ENCODE measurements at regions not wholly inside any gene's neighbourhood (a gene's known extent, or its start where the extent isn't known, plus 50 kb on each side); places are given as distances from the start of the nearest gene placed in this dataset.
"Not testable (repeated sequence)": the region's sequence is repeated elsewhere in the genome, so short reads cannot be mapped to it uniquely, and the experiment has no call there.

- Histone ChIP-seq H3K27me3 (no peaks in the 10 kb centered on the region), H3K27ac (no peak overlapping the region), H3K4me3 (no peak overlapping the region), H3K9me3 (no peaks in the 10 kb centered on the region), H3K36me3 (no peaks in the 10 kb centered on the region), H3K4me1 (no peaks in the 10 kb centered on the region)
- TF ChIP-seq, protein P1, sequence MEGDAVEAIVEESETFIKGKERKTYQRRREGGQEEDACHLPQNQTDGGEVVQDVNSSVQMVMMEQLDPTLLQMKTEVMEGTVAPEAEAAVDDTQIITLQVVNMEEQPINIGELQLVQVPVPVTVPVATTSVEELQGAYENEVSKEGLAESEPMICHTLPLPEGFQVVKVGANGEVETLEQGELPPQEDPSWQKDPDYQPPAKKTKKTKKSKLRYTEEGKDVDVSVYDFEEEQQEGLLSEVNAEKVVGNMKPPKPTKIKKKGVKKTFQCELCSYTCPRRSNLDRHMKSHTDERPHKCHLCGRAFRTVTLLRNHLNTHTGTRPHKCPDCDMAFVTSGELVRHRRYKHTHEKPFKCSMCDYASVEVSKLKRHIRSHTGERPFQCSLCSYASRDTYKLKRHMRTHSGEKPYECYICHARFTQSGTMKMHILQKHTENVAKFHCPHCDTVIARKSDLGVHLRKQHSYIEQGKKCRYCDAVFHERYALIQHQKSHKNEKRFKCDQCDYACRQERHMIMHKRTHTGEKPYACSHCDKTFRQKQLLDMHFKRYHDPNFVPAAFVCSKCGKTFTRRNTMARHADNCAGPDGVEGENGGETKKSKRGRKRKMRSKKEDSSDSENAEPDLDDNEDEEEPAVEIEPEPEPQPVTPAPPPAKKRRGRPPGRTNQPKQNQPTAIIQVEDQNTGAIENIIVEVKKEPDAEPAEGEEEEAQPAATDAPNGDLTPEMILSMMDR (IDR thresholded peaks at IDR 0.05) = no peak
- no peak for DNase-seq
- intact Hi-C loops (cut with DNase I) = no loop called here
- ATAC-seq = no peak
Measured at GRCh38 chr15:58362262-58362922, 69.4 kb upstream of the LIPC start.

DNA sequence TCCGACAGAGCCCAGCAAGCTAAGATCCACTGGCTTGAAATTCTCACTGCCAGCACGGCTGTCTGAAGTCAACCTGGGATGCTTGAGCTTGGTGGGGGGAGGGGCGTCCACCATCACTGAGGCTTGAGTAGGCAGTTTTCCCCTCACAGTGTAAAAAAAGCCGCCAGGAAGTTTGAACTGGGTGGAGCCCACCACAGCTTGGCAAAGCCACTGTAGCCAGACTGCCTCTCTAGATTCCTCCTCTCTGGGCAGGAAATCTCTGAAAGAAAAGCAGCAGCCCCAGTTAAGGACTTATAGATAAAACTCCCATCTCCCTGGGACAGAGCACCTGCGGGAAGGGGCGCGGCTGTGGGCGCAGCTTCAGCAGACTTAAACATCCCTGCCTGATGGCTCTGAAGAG is 68.7 kb upstream of the LIPC start:
- H3K27me3 ChIP-seq; H3K9me3 ChIP-seq; H3K27ac ChIP-seq; H3K36me3 ChIP-seq; intact Hi-C loops (cut with DNase I); H3K4me3 ChIP-seq; H3K4me1 ChIP-seq; DNase-seq; ATAC-seq: not testable (repeated sequence)

- H3K36me3 ChIP-seq; H3K27ac ChIP-seq; ATAC-seq; intact Hi-C loops (cut with DNase I); DNase-seq; H3K9me3 ChIP-seq; H3K27me3 ChIP-seq; H3K4me1 ChIP-seq; H3K4me3 ChIP-seq: not testable (repeated sequence)
Measured at GRCh38 chr15:58363673-58364072, 68.1 kb upstream of the LIPC start.

- DNase-seq, H3K36me3 ChIP-seq, ATAC-seq: not testable (repeated sequence)
Measured at GRCh38 chr15:58365098-58365497, 66.7 kb upstream of the LIPC start.

GRCh38 chr15:58369261-58369701 is 62.5 kb upstream of the LIPC start:
- no peaks in the 10 kb centered on the region for H3K9me3 ChIP-seq
- no peak overlapping the region for H3K27ac ChIP-seq
- intact Hi-C loops (cut with DNase I) = no loop called here
- no peaks in the 10 kb centered on the region for H3K36me3 ChIP-seq
- TF ChIP-seq, protein P1 (IDR thresholded peaks at IDR 0.05) = no peak
- ATAC-seq (peak; percentile 51), DNase-seq (no peak)
- no peaks in the 10 kb centered on the region for H3K27me3 ChIP-seq
- H3K4me1 ChIP-seq = no peaks in the 10 kb centered on the region
- no peak overlapping the region for H3K4me3 ChIP-seq

More at GRCh38 chr15:58365098-58365497, 66.7 kb upstream of the LIPC start:
- H3K4me1 ChIP-seq; intact Hi-C loops (cut with DNase I); H3K4me3 ChIP-seq; H3K27me3 ChIP-seq; H3K27ac ChIP-seq; H3K9me3 ChIP-seq: not testable (repeated sequence)

DNA sequence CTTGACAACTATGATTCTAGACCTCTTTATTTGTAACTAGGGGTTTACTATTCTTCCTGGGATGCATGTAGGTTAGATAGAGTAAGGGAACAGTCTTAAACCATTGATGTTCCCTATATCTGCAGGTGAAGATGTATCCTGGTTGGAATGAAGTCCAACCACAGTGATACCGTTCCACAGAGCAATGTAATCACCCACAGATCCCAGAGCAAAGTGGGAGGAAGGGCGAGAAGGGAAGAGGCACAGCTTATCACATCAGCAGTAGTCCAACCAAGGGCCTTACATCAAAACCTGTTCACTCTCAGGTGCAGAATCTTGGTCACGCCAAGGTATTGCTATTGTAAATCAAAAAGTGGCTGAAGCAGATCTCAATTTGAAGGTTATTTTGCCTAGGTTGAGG is 61.8 kb upstream of the LIPC start:
- Histone ChIP-seq H3K9me3 (no peaks in the 10 kb centered on the region), H3K4me3 (no peak overlapping the region), H3K27me3 (no peaks in the 10 kb centered on the region), H3K36me3 (no peaks in the 10 kb centered on the region), H3K27ac (no peak overlapping the region), H3K4me1 (no peaks in the 10 kb centered on the region)
- DNase-seq (no peak), ATAC-seq (no peak)
- intact Hi-C loops (cut with DNase I) = no loop called here
- TF ChIP-seq, protein P1 (IDR thresholded peaks at IDR 0.05) = no peak

- no peak for DNase-seq
- Histone ChIP-seq H3K27ac (no peak overlapping the region), H3K4me3 (no peak overlapping the region), H3K36me3 (no peaks in the 10 kb centered on the region), H3K9me3 (no peaks in the 10 kb centered on the region), H3K27me3 (no peaks in the 10 kb centered on the region), H3K4me1 (no peaks in the 10 kb centered on the region)
- ATAC-seq = no peak
- intact Hi-C loops (cut with DNase I) = no loop called here
- TF ChIP-seq, protein P1 (IDR thresholded peaks at IDR 0.05) = no peak
Measured at GRCh38 chr15:58374147-58374546, 57.6 kb upstream of the LIPC start.

Measured in upper lobe of right lung (tissue), 1 donor.